GM08714 (cell line): ENCODE measurements at regions not wholly inside any gene's neighbourhood (a gene's known extent, or its start where the extent isn't known, plus 50 kb on each side); places are given as distances from the start of the nearest gene placed in this dataset.

Source experiments
- H3K4me3 ChIP-seq: fragments of 200-500 bp; sonication (Bioruptor generic); 2 replicates; pipeline ENCODE4 v1.5.1; 2014; ENCODE audit warnings: mild to moderate bottlenecking, low read length, inconsistent platforms
- ZNF274 ChIP-seq: IDR thresholded peaks from 2 replicates; pipeline ENCODE4 v1.6.1; 2012; ENCODE audit warnings: mild to moderate bottlenecking, low read depth, low read length

GRCh38 chr11:59267736-59268475, 55.2 kb upstream of the MPEG1 start:
- TF ChIP-seq ZNF274: no peak
- H3K4me3 ChIP-seq: no peak overlapping the region

GRCh38 chr11:59267196-59267595, 54.5 kb upstream of the MPEG1 start:
- no peak for TF ChIP-seq ZNF274
- no peak overlapping the region for H3K4me3 ChIP-seq

GRCh38 chr11:59266491-59266890, 53.8 kb upstream of the MPEG1 start:
- H3K4me3 ChIP-seq: no peak overlapping the region
- TF ChIP-seq ZNF274: no peak

- no peak for TF ChIP-seq ZNF274
- no peak overlapping the region for H3K4me3 ChIP-seq
Measured at GRCh38 chr11:59265735-59266134, 53.0 kb upstream of the MPEG1 start.

DNA sequence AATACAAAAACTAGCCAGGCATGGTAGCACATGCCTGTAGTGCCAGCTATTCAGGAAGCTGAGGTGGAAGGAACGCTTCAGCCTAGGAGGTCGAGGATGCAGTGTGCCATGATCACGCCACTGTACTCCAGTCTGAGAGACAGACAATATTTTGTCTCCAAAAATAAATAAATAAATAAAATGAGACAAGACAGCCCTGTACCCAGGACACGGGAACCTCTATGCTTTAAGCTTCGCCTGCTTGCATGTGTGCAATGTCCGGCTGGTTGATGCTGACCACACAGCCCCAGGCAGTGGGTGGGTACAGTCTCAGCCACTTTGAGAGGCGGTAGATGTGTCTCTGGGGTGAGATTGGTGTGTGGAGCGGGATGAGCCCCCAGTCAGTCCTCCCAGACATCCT, 52.0 kb upstream of the MPEG1 start:
- no peak for TF ChIP-seq ZNF274
- H3K4me3 ChIP-seq: no peak overlapping the region

GRCh38 chr11:59263225-59263894, 50.6 kb upstream of the MPEG1 start:
- TF ChIP-seq ZNF274: no peak

More at GRCh38 chr11:59263225-59263894, 50.6 kb upstream of the MPEG1 start:
- H3K4me3 ChIP-seq: no peak overlapping the region
